Esophagus muscularis mucosa (tissue), 4 donors: ENCODE measurements at regions not wholly inside any gene's neighbourhood (a gene's known extent, or its start where the extent isn't known, plus 50 kb on each side); places are given as distances from the start of the nearest gene placed in this dataset.

Experiments
- CTCF ChIP-seq, 3 experiments: fragments of 200-600 bp in 2 of 3; fragments of 450-650 bp in 1 of 3; sonication (generic) in 2 of 3; IDR thresholded peaks; one replicate each; pipeline ENCODE4 v1.5.1; 2017 to 2019; ENCODE audit warnings: antibody characterized with exemption in 3 of 3, mild to moderate bottlenecking in 2 of 3, moderate library complexity in 1 of 3
- EP300 ChIP-seq: sonication (generic); formaldehyde crosslinking; IDR thresholded peaks from one replicate; pipeline ENCODE4 v1.6.1; 2017; ENCODE audit warnings: antibody characterized with exemption
- POLR2A ChIP-seq: fragments of 450-650 bp; IDR thresholded peaks from one replicate; pipeline ENCODE4 v1.6.1; 2017; ENCODE audit warnings: antibody characterized with exemption, moderate library complexity, mild to moderate bottlenecking, low read depth
- POLR2AphosphoS5 ChIP-seq, 2 donors: sonication (generic); formaldehyde crosslinking; IDR thresholded peaks; one replicate each; pipeline ENCODE4 v1.6.1; 2017; ENCODE audit warnings: antibody characterized with exemption in 2 of 2

DNA sequence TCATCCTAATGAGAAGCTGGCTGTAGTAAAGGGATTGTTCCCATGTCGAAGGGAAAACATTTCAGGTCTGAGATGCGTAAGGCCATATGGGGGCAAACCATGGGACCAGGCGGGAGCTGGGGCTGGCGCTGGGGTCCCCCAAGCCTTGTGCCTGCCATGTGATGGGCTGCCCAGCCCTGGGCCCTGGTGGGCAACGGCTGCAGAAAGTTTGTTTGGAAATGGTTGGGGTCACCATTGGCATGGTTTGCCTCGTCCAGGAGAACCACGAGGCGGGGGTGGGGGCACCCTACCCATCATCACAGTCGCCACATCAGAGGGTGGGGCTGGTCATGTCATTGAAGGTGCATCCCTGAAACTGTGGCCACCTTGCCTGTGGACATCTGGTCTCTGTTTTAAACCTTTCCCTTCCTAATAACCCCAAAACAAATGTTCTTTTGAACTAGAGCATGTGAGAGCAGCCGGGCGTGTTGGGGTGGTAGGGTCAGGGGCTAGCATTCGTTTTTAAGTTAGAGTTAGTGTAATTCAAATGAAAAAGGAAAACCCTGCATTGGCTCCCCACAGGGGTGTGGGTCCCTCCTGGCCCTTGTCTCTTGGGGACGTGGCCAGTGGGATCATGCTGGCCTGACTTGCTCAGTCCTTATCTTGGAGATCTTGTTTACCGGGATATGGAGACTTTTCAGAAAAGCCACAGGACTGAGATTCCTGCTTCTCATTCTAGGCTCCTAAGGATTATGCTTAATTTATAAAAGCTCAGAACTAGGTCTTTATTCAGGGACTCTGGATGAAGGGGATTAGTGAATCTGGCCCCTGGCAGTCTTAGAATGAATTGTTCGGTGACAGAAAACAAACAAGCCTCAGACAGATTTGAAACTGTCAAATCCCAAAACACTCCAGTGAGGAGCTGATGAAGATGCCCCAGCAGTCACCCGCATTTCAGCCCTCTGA, 98.5 kb downstream of the CTTN start:
- TF ChIP-seq POLR2AphosphoS5 (IDR thresholded peaks at IDR 0.05) (no peak), CTCF (IDR thresholded peaks at IDR 0.05) (no peak), POLR2A (no peak), EP300 (no peak)
